Skin epidermis (tissue), 12 donors: ENCODE measurements at regions not wholly inside any gene's neighbourhood (a gene's known extent, or its start where the extent isn't known, plus 50 kb on each side); places are given as distances from the start of the nearest gene placed in this dataset.
"Not testable (repeated sequence)": the region's sequence is repeated elsewhere in the genome, so short reads cannot be mapped to it uniquely, and the experiment has no call there.

Experiments
- H3K27ac ChIP-seq, 21 experiments: fragments of 200-600 bp; sonication (generic) in 11 of 21; one replicate each; pipeline ENCODE4 v1.5.0; 2020; ENCODE audit warnings: mild to moderate bottlenecking in 3 of 21, inconsistent platforms in 2 of 21, moderate library complexity in 2 of 21
- H3K4me3 ChIP-seq, 7 experiments: fragments of 200-600 bp; sonication (generic) in 2 of 7; one replicate each; pipeline ENCODE4 v1.5.0; 2020; ENCODE audit warnings: inconsistent platforms in 2 of 7, mild to moderate bottlenecking in 2 of 7, moderate library complexity in 1 of 7

DNA sequence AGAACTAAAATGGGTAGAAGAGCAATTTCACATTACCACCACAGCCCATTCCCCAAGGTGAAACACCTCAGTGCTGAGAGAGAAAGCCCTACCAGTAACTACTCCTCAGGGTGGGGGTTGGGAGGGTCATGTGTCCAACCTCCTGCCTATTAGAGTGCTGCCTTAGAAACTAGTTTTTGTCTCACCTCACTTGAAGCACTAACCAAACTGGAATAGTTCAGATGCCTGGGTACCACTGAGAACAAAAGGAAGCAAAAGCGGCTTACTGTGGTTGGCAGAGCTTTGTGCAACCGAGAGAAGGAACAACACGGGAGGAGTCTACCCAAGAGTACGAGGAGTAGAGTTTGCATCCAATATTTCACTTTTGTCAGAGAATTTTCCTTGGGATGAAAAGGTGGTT, 1207.5 kb upstream of the ADGRL2 start:
- H3K27ac ChIP-seq = no peak overlapping the region
- no peak overlapping the region for H3K4me3 ChIP-seq

DNA sequence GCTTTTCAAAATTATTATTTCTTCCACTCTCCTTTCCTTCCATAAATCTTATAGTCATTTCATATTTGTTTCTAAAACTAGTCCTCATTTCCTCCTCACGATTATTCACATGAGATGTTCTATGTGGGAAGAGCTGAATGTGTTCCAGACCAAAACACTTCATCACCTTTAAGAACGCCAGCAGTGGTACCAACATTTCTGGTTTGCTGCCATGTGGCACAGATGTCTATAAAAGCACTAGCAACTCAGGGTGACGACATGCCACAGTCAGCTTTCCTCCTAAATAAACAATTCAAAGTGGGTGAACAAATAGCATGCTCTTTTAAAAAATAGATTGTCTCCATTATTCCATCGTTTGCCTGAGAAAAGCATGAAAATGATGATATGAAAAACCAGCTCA, 1217.8 kb upstream of the ADGRL2 start:
- Histone ChIP-seq H3K27ac (no peak overlapping the region), H3K4me3 (no peak overlapping the region)

DNA sequence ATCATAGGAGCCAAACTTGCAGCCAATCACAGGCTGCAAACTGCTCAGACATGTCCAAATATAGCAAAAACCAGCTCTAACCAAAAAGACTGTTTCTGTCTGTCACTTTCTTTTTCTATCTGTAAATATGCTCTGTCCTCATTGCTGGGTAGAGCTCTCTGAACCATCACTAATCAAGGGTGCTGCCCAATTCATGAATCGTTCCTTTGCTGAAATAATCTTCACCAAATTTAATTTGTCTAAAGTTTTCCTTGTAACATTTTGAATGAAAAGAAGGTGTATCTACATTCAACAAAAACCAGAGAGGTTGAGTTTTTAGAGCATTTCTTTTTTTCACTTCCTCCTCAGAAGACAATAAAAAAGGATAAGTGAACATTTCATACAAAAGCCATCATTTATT, 1221.7 kb upstream of the ADGRL2 start:
- H3K27ac ChIP-seq = no peak overlapping the region
- H3K4me3 ChIP-seq = no peak overlapping the region

DNA sequence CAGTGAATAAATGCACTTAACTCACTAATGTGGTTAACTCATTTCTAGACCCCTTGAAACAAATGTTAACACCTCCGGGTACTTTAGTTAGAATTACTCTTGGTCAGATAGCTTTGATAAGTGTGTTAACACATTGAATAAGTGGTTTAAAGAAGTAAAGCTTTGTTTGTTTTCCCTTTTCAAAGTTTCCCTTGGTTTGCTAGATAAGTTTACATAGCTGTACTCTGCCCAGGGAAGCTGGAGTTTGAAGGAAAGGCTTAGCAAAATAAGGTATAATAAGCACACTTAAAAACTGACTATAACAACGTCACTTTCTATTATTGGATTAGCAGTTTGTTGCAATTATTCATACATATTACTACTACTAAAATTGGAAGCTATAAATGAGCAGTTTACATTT, 1233.9 kb upstream of the ADGRL2 start:
- no peak overlapping the region for H3K27ac ChIP-seq

DNA sequence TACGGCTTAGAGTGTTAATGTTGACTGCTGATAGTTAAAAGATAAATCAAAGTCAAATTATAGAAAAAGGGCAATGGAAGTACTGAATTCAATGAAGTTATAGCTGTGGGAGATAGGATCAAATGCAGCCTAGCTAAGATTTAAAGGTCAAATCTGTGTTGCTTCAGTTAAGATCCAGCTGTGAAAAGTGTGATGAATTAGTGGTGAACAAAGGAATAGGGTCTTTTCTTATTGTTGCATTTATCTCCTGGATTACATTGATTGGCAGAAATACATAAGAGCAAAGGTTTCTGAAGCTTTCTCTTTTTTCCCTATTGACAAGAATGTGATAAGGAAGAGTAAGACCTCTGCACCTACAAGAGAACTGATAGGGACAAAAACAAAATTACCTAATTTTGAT, 1234.6 kb upstream of the ADGRL2 start:
- no peak overlapping the region for H3K4me3 ChIP-seq
- H3K27ac ChIP-seq = no peak overlapping the region

More for the DNA sequence above, 1233.9 kb upstream of the ADGRL2 start:
- H3K4me3 ChIP-seq = no peak overlapping the region

DNA sequence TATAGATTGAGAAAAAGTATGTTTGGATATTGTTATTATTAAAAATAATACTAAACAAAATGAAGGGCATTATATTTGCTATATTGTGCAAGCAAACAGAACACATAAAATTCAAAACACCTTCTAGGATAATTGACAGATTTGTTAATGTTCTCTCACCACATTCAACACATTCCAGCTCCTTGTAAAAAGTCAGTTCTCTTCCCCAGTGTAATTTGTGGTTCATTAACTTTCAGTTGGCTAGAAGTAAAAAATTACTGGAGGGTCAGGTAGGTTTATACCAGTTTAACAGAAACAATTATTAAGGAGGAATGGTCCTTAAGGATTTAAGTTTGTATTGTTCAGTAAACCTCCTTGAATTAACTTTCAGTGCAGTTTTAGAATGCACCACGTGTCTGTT, 1235.3 kb upstream of the ADGRL2 start:
- H3K4me3 ChIP-seq = no peak overlapping the region
- H3K27ac ChIP-seq = no peak overlapping the region

DNA sequence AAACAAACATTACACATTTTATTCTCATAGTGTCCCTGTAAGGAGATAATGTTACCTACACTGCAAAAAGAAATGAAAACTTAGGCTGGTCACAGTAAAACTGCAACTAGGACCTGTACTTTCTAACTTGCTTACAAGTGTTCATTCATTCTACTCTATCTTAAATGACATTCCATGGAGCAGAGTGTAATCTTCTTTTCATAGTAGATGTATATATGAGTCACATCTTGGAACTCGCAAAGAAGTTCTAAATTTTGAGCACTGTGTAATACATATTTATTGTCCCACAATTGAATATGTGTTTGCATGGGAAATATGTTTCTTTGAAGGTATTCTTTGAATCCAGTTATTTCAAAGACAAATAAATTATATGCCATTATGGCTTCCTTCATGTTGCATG, 1258.5 kb upstream of the ADGRL2 start:
- no peak overlapping the region for H3K27ac ChIP-seq
- H3K4me3 ChIP-seq = no peak overlapping the region

DNA sequence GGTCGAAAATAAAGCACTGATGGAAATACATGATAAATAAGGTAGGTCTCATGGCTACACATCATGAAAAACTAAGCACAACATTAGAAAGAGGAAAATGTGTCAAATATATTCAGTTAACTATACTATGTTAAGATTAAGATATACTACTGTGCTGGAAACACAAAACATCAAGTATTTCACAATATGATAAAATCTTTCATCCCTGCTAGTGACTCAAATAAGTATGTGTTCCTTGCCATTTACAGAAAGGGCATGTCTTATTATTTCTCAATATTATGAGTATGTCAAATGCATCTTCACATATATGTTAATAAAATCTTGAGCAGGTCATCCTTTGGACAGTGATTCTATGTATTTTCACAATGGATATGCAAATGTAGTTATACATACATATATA, 1260.1 kb upstream of the ADGRL2 start:
- no peak overlapping the region for H3K27ac ChIP-seq
- no peak overlapping the region for H3K4me3 ChIP-seq

DNA sequence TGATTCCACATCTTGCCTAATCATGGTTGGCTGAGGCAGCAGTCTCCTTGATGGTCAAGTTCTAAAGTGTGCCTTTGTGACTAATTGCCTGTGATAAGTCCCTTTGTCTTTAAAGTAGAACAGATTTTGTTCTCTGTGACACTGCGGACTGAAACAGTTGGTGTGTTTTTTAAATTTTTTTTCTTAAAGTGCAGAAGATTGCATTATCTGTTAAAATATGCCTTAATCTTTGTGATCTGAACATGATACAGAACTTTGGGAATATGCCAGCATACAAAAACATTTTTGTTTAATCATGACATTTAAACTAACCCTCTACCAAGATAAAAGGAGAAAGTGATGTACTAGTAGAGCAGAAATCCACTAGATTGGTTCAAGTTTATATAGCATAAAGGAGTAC, 1260.6 kb upstream of the ADGRL2 start:
- Histone ChIP-seq H3K4me3 (no peak overlapping the region), H3K27ac (no peak overlapping the region)

DNA sequence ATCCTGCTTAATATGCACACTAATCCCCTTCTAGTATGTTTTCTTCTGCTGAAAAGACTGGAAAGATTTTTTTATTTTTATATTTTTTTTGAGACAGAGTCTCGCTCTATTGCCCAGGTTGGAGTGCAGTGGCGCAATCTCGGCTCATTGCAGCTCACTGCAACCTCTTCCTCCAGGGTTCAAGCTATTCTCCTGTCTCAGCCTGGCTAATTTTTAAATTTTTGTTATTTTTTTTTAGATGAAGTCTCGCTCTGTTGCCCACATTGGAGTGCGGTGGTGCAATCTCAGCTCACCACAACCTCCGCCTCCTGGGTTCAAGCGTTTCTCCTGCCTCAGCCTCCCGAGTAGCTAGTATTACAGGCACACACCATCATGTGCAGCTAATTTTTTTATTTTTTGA, 1261.4 kb upstream of the ADGRL2 start:
- H3K4me3 ChIP-seq = not testable (repeated sequence)

DNA sequence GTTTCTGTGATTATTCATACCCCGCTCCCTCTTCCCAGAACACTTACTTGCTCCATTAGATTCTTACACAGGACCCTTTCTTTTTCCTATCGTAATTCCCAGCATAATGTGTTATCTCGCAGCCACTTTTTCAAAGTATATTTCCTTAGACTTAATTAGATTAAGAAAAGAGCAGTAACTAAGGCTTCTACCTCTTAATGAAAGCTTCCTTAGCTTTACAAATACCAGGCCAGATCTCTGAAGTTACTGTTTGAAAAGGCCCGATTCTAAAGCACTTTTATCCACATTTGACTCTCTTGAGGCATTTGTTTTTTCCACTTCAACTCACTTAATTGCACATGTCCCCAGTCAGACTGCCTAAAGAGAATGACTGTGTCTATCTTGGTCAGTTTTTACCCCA, 1264.3 kb upstream of the ADGRL2 start:
- H3K4me3 ChIP-seq = no peak overlapping the region
- no peak overlapping the region for H3K27ac ChIP-seq

More for the DNA sequence above, 1261.4 kb upstream of the ADGRL2 start:
- H3K27ac ChIP-seq = not testable (repeated sequence)

DNA sequence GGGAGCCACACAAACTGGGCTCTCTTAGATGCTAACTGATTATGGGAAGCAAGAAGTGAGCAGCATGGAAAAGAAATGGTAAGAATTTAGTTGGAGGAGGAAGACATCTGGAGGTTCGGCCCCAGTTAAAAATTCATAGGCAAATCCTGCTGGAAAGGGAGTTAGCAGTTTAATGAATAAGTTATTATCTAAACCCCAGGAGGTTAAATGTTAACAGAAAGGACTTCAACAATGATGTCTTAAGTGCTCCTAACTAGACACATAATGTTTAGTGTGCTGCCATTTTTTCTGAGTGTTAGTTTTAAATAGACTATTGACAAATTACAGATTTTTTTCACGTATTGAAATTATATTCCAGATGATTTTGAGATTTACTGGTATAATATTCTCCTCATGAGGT, 1265.3 kb upstream of the ADGRL2 start:
- Histone ChIP-seq H3K4me3 (no peak overlapping the region), H3K27ac (no peak overlapping the region)

DNA sequence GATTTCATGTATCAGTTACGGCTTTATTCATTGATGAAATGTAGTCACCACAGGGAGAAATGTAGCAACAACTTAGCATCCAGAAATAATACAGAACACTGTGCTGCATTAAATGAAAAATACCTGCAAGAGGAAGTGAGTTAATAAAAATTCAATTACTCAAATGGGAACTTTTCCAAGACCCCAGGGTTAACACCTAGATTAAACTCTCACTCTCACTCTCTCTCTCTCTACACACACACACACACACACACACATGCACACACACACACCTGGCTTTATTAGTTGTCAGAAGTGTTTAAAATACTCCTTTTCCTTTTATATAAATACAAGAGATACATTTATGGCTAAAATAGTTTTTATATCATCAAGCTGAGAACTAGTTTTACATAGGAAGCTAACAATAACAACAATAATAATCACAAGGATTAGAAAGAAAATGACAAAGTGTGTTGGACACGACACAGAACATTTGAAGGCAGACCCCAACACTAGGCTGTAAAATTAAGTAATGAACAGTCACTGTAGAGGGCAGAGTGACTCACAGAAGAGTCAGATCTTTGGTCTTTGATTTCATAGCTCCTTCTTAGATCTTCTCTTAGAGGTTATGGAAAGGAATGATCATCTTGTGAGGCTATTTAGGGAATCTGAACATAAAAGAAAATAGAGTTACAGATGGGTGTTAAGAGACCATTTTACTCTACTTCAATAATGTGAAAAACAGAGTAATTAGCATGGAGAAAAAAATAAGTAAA, 1266.0 kb upstream of the ADGRL2 start:
- no peak overlapping the region for H3K27ac ChIP-seq
- no peak overlapping the region for H3K4me3 ChIP-seq

DNA sequence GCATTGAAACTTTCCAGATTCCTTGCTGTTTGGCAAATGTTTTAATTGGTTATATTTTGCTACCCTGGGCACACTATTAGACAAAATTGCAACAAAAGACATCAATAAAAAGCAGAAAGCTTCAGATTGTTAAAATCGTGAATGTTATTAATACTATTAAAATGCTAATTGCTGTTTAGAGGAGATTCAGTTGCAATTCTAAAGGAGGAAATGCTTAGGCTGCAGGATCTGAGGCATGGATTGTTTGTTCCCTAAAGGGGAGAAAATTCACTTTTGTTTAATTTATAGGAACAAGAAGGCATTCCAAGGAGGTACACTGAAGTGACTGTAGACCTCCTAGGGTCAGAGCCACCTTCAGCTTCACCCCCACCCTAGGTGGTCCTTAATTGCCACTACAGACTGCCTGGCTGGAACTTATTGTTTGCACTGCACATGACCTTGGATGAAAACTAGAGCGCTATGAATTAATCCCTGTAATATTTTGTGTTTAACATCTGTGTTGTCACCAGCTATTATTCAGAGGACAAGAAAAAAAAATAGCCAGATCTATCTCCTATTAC, 1266.9 kb upstream of the ADGRL2 start:
- no peak overlapping the region for H3K4me3 ChIP-seq

DNA sequence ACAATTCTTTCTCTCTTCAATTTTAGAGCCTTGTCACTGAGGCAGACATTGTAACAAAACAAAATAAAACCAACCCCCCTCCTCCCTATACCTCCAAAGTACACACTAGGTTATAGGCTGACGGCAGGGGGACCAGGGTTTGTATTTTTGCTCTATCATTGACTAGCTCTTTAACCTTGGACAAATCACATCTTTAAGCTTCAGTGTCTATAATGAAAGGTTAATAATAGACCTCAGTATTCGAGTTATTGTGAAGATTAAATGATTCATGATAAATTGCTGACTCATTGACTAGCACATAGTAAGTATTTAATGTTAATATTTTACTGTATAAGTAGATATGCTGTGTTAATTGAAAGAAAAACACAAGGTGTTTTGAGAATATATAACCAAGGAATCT, 1267.6 kb upstream of the ADGRL2 start:
- Histone ChIP-seq H3K27ac (no peak overlapping the region), H3K4me3 (no peak overlapping the region)

More for the DNA sequence above, 1266.9 kb upstream of the ADGRL2 start:
- no peak overlapping the region for H3K27ac ChIP-seq

DNA sequence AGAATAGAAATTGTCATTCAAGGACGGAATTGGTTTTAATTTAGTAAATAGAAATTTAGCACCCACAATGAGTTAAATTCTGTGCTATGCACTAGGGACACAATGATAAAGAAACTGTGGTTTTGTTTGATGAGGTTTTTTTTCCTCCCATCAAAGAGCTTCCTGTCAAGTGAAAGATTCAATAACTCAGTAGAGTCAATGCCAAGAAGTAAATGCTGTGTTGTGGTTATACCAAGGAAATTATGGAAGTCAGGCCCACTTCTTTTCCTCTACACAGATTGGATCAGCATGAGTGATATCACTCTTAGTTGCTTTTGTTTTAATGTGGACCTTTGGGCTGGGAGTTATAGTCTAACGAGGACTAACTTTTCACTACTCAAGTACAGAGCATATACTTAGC, 1269.6 kb upstream of the ADGRL2 start:
- Histone ChIP-seq H3K27ac (no peak overlapping the region), H3K4me3 (no peak overlapping the region)

DNA sequence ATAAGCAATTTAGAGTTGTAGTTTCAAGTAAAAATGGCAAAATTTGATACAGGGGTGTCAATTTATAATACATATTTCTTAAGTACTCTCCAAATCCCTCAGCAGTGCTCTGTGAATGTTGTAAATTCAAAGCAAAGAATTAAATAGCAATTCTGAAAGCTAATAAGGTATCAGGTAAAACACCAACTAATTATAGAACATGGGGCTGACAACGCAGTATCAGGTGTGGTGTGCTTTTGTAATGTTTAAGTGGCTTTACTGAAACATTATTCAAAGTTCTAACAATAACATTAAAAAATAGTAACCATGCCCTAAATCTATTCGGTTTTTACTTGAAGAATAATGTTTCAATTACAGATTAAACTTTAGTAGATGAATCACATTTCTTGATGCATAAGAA, 1271.2 kb upstream of the ADGRL2 start:
- Histone ChIP-seq H3K4me3 (no peak overlapping the region), H3K27ac (no peak overlapping the region)

DNA sequence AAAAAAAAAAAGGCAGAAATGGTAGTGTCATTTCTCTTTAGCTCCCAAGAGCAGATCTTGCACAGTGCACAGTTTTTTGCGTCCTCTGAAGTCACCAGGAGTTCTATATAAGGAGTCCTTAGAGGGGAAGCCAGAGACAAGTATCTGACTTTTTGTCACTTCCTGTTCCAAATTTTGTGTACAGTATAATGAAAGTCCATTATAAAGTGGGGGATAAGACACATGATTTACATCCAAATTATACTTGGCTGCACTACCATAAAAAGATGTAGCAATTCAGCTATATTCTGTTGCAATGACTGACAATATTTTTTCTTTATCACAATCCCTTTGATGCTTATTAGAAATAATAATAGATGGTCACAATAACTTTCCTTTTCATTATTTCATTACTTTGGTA, 1276.9 kb upstream of the ADGRL2 start:
- Histone ChIP-seq H3K4me3 (no peak overlapping the region), H3K27ac (no peak overlapping the region)

DNA sequence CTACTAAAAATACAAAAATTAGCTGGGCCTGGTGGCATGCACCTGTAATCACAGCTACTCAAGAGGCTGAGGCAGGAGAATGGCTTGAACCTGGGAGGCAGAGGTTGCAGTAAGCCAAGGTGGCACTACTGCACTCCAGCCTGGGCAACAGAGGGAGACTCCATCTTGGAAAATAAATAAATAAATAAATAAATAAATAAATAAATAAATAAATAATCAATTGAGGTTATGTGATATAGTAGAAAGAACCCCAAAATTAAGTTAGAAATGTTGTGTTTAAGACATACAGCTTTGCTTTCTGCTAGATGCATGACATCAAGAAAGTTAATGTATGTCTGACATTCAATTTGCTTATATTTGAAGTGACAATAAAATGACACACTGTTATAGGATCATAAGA, 1277.7 kb upstream of the ADGRL2 start:
- H3K4me3 ChIP-seq, H3K27ac ChIP-seq: not testable (repeated sequence)

DNA sequence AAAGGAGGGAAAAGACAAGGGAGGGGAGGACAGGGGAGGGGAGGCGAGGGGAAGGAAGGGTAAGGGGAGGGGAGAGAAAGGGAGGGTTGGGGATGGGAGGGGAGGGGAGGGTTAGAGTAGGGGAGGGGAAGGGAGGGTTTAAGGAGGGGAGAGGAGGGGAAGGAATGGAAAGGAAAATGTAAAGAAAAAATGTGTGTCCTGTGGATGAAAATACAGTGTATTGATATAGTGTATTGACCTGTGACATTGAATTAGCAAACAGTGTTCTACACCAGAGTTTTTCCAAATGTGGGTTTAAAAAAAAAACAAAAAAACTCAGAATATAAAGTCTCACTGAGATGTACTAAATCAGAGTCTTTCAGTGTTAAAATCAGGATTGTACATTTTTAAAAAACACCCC, 1279.8 kb upstream of the ADGRL2 start:
- Histone ChIP-seq H3K4me3 (no peak overlapping the region), H3K27ac (no peak overlapping the region)

DNA sequence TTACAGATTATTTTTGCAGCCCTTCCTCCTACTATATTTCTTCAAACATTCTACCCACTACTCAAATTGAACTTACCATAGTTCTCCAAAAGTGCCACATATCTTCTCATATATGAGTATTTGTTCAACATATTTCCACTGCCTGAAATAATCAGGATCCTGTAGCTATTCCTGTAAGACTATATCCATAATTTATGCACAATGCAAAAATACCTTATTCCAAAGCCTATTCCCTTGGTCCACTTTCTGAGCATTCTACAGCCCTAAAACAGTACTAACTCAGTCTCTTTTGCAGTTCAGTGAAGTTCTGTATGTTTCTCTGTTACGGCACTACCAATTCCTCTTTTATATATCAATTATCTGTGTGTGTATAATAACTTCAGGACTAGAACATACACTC, 1283.7 kb upstream of the ADGRL2 start:
- no peak overlapping the region for H3K27ac ChIP-seq
- H3K4me3 ChIP-seq = no peak overlapping the region

DNA sequence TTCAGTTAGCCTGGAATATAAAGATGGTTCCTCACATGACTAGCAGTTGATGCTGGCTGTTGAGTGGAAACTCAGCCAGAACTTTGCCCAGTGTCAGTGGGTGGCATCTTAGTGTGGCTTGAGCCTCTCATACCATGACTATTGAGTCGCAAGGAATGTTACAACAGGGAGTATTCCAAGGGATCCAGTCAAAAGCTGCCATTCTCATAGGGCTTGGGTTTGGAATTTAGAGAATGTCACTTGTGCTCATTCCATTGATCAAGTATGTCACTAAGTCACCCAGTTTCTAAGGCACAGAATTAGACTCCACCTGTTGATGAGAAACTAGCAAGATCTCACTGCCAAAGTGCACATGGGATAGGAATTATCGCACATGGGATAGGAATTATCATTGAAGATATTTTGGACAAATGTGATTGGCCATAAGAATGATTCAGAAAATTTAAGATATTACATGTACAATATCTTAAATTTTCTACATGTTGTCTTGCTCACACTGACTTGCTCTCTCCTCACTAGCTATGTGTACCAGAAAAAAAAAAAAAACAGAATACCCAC, 1290.7 kb upstream of the ADGRL2 start:
- Histone ChIP-seq H3K4me3 (no peak overlapping the region), H3K27ac (no peak overlapping the region)
